Epithelial cell of esophagus (primary cell): ENCODE measurements at regions not wholly inside any gene's neighbourhood (a gene's known extent, or its start where the extent isn't known, plus 50 kb on each side); places are given as distances from the start of the nearest gene placed in this dataset.
A peak's percentile ranks its signal among the peaks of the same experiment; 100 is the strongest.
"Not testable (repeated sequence)": the region's sequence is repeated elsewhere in the genome, so short reads cannot be mapped to it uniquely, and the experiment has no call there.

ENCODE experiments used
- DNase-seq: peaks from one replicate; pipeline ENCODE4 v3.0.0; 2010; ENCODE audit warnings: low read depth
- H3K4me3 ChIP-seq: 2 replicates; pipeline ENCODE4 v1.5.1; 2011; ENCODE audit warnings: mild to moderate bottlenecking, low read length, control low read depth
- TF ChIP-seq, protein P1 (sequence below): IDR thresholded peaks from 2 replicates; pipeline ENCODE4 v1.5.1; 2011; ENCODE audit warnings: low read depth, mild to moderate bottlenecking, low read length, control low read depth, inconsistent platforms; ENCODE audit not compliant: insufficient read depth; ENCODE audit errors: missing control alignments

DNA sequence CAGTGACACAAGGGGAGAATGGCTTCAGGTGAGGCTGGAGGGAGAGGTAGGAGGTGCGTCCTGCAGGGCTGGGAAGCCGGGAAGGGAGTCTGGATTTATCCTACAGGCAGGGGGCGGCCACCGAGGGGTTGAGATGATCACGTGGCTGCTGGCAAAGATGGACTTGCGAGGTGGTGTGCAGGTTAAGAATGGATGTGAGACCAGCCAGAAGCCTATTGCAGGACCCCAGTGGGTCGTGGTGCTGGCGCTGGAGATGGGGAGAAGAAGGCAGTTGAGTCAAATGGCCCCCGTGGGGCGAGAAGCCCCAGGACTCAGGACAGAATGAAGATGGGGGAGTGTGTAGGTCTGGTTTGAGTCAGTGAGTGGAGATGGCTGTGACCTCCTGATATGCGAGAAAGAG, 183.1 kb downstream of the FAM43A start:
- TF ChIP-seq, protein P1, sequence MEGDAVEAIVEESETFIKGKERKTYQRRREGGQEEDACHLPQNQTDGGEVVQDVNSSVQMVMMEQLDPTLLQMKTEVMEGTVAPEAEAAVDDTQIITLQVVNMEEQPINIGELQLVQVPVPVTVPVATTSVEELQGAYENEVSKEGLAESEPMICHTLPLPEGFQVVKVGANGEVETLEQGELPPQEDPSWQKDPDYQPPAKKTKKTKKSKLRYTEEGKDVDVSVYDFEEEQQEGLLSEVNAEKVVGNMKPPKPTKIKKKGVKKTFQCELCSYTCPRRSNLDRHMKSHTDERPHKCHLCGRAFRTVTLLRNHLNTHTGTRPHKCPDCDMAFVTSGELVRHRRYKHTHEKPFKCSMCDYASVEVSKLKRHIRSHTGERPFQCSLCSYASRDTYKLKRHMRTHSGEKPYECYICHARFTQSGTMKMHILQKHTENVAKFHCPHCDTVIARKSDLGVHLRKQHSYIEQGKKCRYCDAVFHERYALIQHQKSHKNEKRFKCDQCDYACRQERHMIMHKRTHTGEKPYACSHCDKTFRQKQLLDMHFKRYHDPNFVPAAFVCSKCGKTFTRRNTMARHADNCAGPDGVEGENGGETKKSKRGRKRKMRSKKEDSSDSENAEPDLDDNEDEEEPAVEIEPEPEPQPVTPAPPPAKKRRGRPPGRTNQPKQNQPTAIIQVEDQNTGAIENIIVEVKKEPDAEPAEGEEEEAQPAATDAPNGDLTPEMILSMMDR: no peak
- no peak overlapping the region for H3K4me3 ChIP-seq
- DNase-seq: no peak

- DNase-seq: peak; percentile 81
- no peak overlapping the region for H3K4me3 ChIP-seq
- TF ChIP-seq, protein P1: peak; percentile 3
Observed at GRCh38 chr3:194869482-194870169, 183.9 kb downstream of the FAM43A start.

GRCh38 chr3:194870394-194871110, 184.9 kb downstream of the FAM43A start:
- TF ChIP-seq, protein P1: no peak
- no peak overlapping the region for H3K4me3 ChIP-seq
- peak; percentile 70 for DNase-seq

- DNase-seq: peak; percentile 93
- TF ChIP-seq, protein P1: no peak
Observed at GRCh38 chr3:194871143-194871863, 185.6 kb downstream of the FAM43A start.

GRCh38 chr3:194871864-194872668, 186.4 kb downstream of the FAM43A start:
- peak; percentile 53 for DNase-seq
- no peak overlapping the region for H3K4me3 ChIP-seq
- TF ChIP-seq, protein P1: no peak

More at GRCh38 chr3:194871143-194871863, 185.6 kb downstream of the FAM43A start:
- H3K4me3 ChIP-seq: no peak overlapping the region

DNA sequence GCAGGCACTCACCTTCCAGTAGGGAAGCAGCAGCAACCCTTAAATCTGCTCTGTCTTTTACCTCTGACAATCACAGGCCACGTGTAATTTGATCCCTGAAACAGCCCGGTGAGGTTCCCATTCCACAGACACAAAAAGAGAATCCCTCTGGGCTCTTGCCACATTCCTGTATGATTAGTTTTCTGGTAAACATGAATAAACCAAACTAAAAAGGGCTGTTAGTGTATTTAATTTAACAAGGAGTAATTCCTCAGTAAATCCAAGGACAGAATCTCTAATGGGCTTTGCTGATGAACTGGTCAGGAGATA, 186.9 kb downstream of the FAM43A start:
- TF ChIP-seq, protein P1: no peak
- DNase-seq: peak; percentile 68
- H3K4me3 ChIP-seq: no peak overlapping the region

GRCh38 chr3:194873474-194873873, 187.8 kb downstream of the FAM43A start:
- not testable (repeated sequence) for H3K4me3 ChIP-seq

More at GRCh38 chr3:194873474-194873873, 187.8 kb downstream of the FAM43A start:
- DNase-seq: not testable (repeated sequence)
